Liver (tissue), 3 donors: ENCODE measurements at regions not wholly inside any gene's neighbourhood (a gene's known extent, or its start where the extent isn't known, plus 50 kb on each side); places are given as distances from the start of the nearest gene placed in this dataset.

Experiments
- ATF3 ChIP-seq: IDR thresholded peaks from 2 replicates; pipeline ENCODE4 v1.6.1; 2016; ENCODE audit warnings: antibody characterized with exemption
- CTCF ChIP-seq: fragments of 150-350 bp; IDR thresholded peaks from 2 replicates; pipeline ENCODE4 v1.5.1; 2017; ENCODE audit warnings: improper control_type of control experiment, low read depth, low read length; ENCODE audit not compliant: missing input control
- EGR1 ChIP-seq, 2 donors: IDR thresholded peaks; 2 replicates each; pipeline ENCODE4 v1.6.1; 2016 to 2018; ENCODE audit warnings: antibody characterized with exemption in 2 of 2, low read depth in 2 of 2
- FOXA1 ChIP-seq: IDR thresholded peaks from 2 replicates; pipeline ENCODE4 v1.6.1; 2016; ENCODE audit warnings: antibody characterized with exemption
- JUND ChIP-seq, 2 donors: IDR thresholded peaks; 2 replicates each; pipeline ENCODE4 v1.6.1; 2016; ENCODE audit warnings: antibody characterized with exemption in 2 of 2
- MAX ChIP-seq: IDR thresholded peaks from 2 replicates; pipeline ENCODE4 v1.6.1; 2016; ENCODE audit warnings: antibody characterized with exemption
- NR2F2 ChIP-seq: IDR thresholded peaks from 2 replicates; pipeline ENCODE4 v1.6.1; 2016; ENCODE audit warnings: antibody characterized with exemption
- RAD21 ChIP-seq, 2 donors: IDR thresholded peaks; 2 replicates each; pipeline ENCODE4 v1.6.1; 2016; ENCODE audit warnings: antibody characterized with exemption in 2 of 2, mild to moderate bottlenecking in 2 of 2
- REST ChIP-seq: IDR thresholded peaks from 2 replicates; pipeline ENCODE4 v1.6.1; 2016; ENCODE audit warnings: antibody characterized with exemption, mild to moderate bottlenecking
- RXRA ChIP-seq, 2 donors: IDR thresholded peaks; 2 replicates each; pipeline ENCODE4 v1.6.1; 2017 to 2018; ENCODE audit warnings: antibody characterized with exemption in 2 of 2, mild to moderate bottlenecking in 1 of 2
- SP1 ChIP-seq: IDR thresholded peaks from 2 replicates; pipeline ENCODE4 v1.6.1; 2018; ENCODE audit warnings: antibody characterized with exemption, mild to moderate bottlenecking
- TAF1 ChIP-seq: conservative IDR thresholded peaks from 2 replicates; pipeline ENCODE4 v1.6.1; 2016; ENCODE audit warnings: antibody characterized with exemption, mild to moderate bottlenecking
- YY1 ChIP-seq: IDR thresholded peaks from 2 replicates; pipeline ENCODE4 v1.6.1; 2016; ENCODE audit warnings: antibody characterized with exemption, mild to moderate bottlenecking
- ZBTB33 ChIP-seq: IDR thresholded peaks from 2 replicates; pipeline ENCODE4 v1.6.1; 2016; ENCODE audit warnings: antibody characterized with exemption
- donor health status: healthy.
- donor health status: healthy.

- TF ChIP-seq EGR1 (IDR thresholded peaks at IDR 0.05; ENCODE audit: low read depth in 2 of 2) (no peak), CTCF (no peak), NR2F2 (no peak), TAF1 (no peak), RXRA (IDR thresholded peaks at IDR 0.05) (no peak), REST (no peak), RAD21 (IDR thresholded peaks at IDR 0.05) (no peak), YY1 (no peak), FOXA1 (no peak), ATF3 (no peak), SP1 (no peak), JUND (IDR thresholded peaks at IDR 0.05) (no peak), MAX (no peak), ZBTB33 (no peak)
Observed at GRCh38 chr4:60042231-60042652, 1157.9 kb upstream of the ADGRL3 start.
